Endothelial cell of umbilical vein (primary cell): ENCODE measurements at regions not wholly inside any gene's neighbourhood (a gene's known extent, or its start where the extent isn't known, plus 50 kb on each side); places are given as distances from the start of the nearest gene placed in this dataset.

Source experiments
- BruUV-seq: library from RNA; stranded (reverse); fragments of 400-500 nt; replicated peaks from 2 replicates; lab custom pipeline; 2021; lab: Mats Ljungman, UMichigan
- CTCF ChIA-PET: fragments of 300-600, 350-600 bp; sonication (Branson Sonifier 250); formaldehyde crosslinking; loops from one replicate; lab custom pipeline; 2021; ENCODE audit warnings: antibody characterized with exemption, inconsistent platforms; lab: Charles Lee
- POLR2A ChIA-PET: fragments of 300-600, 350-600 bp; sonication (Branson Sonifier 250); formaldehyde crosslinking; loops from one replicate; lab custom pipeline; 2021; ENCODE audit warnings: antibody characterized with exemption, inconsistent platforms; lab: Charles Lee
- DNase-seq: peaks from one replicate; pipeline ENCODE4 v3.0.0-alpha.2; 2011; ENCODE audit warnings: low read depth, low spot score
- FAIRE-seq: peaks from 2 replicates; lab custom pipeline; 2011; peaks lifted over from hg19 to GRCh38; lab: Jason Lieb, UNC
- H2AFZ ChIP-seq: 2 replicates; pipeline ENCODE4 v1.6.0; 2012; ENCODE audit warnings: low read depth, low read length, control low read depth, inconsistent platforms
- H3K27ac ChIP-seq: 2 replicates; pipeline ENCODE4 v1.5.1; 2011; ENCODE audit warnings: low read depth, mild to moderate bottlenecking, control low read depth, low read length, moderate library complexity; ENCODE audit not compliant: insufficient read depth
- H3K27me3 ChIP-seq, 2 experiments: 2 replicates each; pipeline versions ENCODE4 v1.6.0 to v1.6.1; 2011; ENCODE audit warnings: low read length in 2 of 2, mixed read lengths in 1 of 2; ENCODE audit not compliant: control insufficient read depth in 2 of 2, insufficient read depth in 2 of 2
- H3K36me3 ChIP-seq, 2 experiments: 2 replicates in 1 of 2; 3 replicates in 1 of 2; pipeline ENCODE4 v1.5.1; 2011; ENCODE audit warnings: low read length in 2 of 2, mild to moderate bottlenecking in 1 of 2, moderate library complexity in 1 of 2; ENCODE audit not compliant: control insufficient read depth in 2 of 2, insufficient read depth in 2 of 2; ENCODE audit errors: extremely low read depth in 1 of 2
- H3K4me1 ChIP-seq: 3 replicates; pipeline ENCODE4 v1.5.1; 2011; ENCODE audit warnings: mild to moderate bottlenecking, low read length; ENCODE audit not compliant: control insufficient read depth, insufficient read depth; ENCODE audit errors: extremely low read depth
- H3K4me2 ChIP-seq: 2 replicates; pipeline ENCODE4 v1.6.1; 2011; ENCODE audit warnings: low read length, control low read depth, mixed read lengths; ENCODE audit not compliant: insufficient read depth
- H3K4me3 ChIP-seq, 3 experiments: fragments of 200-600 bp in 1 of 3; sonication (generic), shearing (Covaris generic) in 1 of 3; replicated peaks in 1 of 3; 2 replicates each; pipeline ENCODE4 v1.5.1; 2011 to 2016; ENCODE audit warnings: control low read depth in 3 of 3, low read length in 3 of 3, mild to moderate bottlenecking in 2 of 3, inconsistent platforms in 1 of 3, low read depth in 1 of 3, moderate library complexity in 1 of 3; ENCODE audit not compliant: insufficient read depth in 1 of 3
- H3K79me2 ChIP-seq: 2 replicates; pipeline ENCODE4 v1.6.0; 2012; ENCODE audit warnings: low read length, inconsistent platforms; ENCODE audit not compliant: control insufficient read depth, insufficient read depth
- H3K9ac ChIP-seq: replicated peaks from 2 replicates; pipeline ENCODE3; 2011; ENCODE audit warnings: low read length, control low read depth; ENCODE audit not compliant: insufficient read depth; ENCODE audit errors: extremely low read depth
- H3K9me1 ChIP-seq: replicated peaks from 3 replicates; pipeline ENCODE4 v1.6.0; 2011; ENCODE audit warnings: mild to moderate bottlenecking, low read length; ENCODE audit not compliant: control insufficient read depth, insufficient read depth; ENCODE audit errors: extremely low read depth
- H3K9me3 ChIP-seq: replicated peaks from 2 replicates; pipeline ENCODE4 v1.5.1; 2012; ENCODE audit warnings: low read length, inconsistent platforms; ENCODE audit not compliant: control insufficient read depth, insufficient read depth
- H4K20me1 ChIP-seq: replicated peaks from 2 replicates; pipeline ENCODE3; 2011; ENCODE audit warnings: mild to moderate bottlenecking, low read length; ENCODE audit not compliant: control insufficient read depth, insufficient read depth; ENCODE audit errors: extremely low read depth
- CTCF ChIP-seq, 2 donors: IDR thresholded peaks; 1 replicate in 1 of 2; 2 replicates in 1 of 2; pipeline ENCODE4 v1.5.1; 2011; ENCODE audit warnings: low read length in 2 of 2, mild to moderate bottlenecking in 2 of 2, moderate library complexity in 2 of 2, control low read depth in 1 of 2, inconsistent platforms in 1 of 2, low read depth in 1 of 2; ENCODE audit not compliant: insufficient read depth in 1 of 2; ENCODE audit errors: extremely low read depth in 1 of 2
- EZH2 ChIP-seq: IDR thresholded peaks from 2 replicates; pipeline ENCODE4 v1.6.1; 2012; ENCODE audit warnings: borderline replicate concordance, low read depth, mild to moderate bottlenecking, moderate library complexity, low read length, inconsistent platforms; ENCODE audit not compliant: severe bottlenecking
- FOS ChIP-seq: IDR thresholded peaks from 2 replicates; pipeline ENCODE4 v1.6.1; 2011; ENCODE audit warnings: mild to moderate bottlenecking, low read length, moderate library complexity, borderline replicate concordance; ENCODE audit not compliant: insufficient read depth
- GATA2 ChIP-seq: IDR thresholded peaks from 2 replicates; pipeline ENCODE4 v1.7.0; 2011; ENCODE audit warnings: low read depth, mild to moderate bottlenecking, moderate library complexity, mixed read lengths, low read length; ENCODE audit not compliant: insufficient read length, insufficient read depth
- JUN ChIP-seq: IDR thresholded peaks from 2 replicates; pipeline ENCODE4 v1.6.1; 2011; ENCODE audit warnings: borderline replicate concordance, low read depth; ENCODE audit not compliant: insufficient read length, insufficient read depth
- POLR2A ChIP-seq: IDR thresholded peaks from 2 replicates; pipeline ENCODE4 v1.6.1; 2012; ENCODE audit warnings: low read depth, mild to moderate bottlenecking, control low read depth, low read length
- dilution Hi-C: fragments of 300-500 bp; cut with MboI; formaldehyde crosslinking; loops from one replicate; pipeline ENCODE4 v1.15.0; 2019; ENCODE audit warnings: low sequenced_read_pairs; ENCODE audit not compliant: extremely low pct_ligation_motif_present
- intact Hi-C: fragments of 100-400 bp; cut with micrococcal nuclease; formaldehyde crosslinking; loops from one replicate; pipeline ENCODE4 v1.10.0; 2022

DNA sequence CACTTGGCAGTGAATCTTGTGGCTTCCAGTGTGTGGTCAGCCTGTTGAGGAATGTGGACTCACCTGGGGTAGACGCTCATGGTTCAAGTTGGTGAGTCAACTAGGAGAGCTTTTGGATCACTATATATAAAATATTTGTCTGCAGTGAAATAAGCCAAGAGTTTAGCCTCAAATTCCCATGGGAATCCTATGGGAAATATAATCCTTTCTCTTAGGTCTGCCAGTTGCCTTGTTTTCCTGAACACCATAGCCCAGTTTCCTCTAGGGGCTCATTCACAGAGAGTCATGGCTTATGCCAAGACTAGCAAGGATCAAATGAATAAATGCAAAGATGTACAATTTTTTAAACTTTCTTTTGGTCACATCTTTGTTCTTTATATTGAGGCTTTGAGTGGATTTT, 100.1 kb upstream of the NPHP3 start:
- DNase-seq (no peak), FAIRE-seq (no peak)
- no peak overlapping the region for H2AFZ ChIP-seq
- H3K9ac ChIP-seq = no peak overlapping the region
- no peaks in the 10 kb centered on the region for H3K9me1 ChIP-seq
- no peaks in the 10 kb centered on the region for H3K36me3 ChIP-seq
- TF ChIP-seq POLR2A = no peak
- TF ChIP-seq CTCF (IDR thresholded peaks at IDR 0.05; ENCODE audit: extremely low read depth in 1 of 2, insufficient read depth in 1 of 2, low read depth in 1 of 2, low read length in 2 of 2) = no peak
- H3K79me2 ChIP-seq = no peaks in the 10 kb centered on the region
- no peak overlapping the region for H3K4me3 ChIP-seq
- ChIA-PET CTCF (no interaction called here), POLR2A (no interaction called here)
- H3K4me1 ChIP-seq = no peaks in the 10 kb centered on the region
- no TSS peak for BruUV-seq
- H3K4me2 ChIP-seq = no peak overlapping the region
- intact Hi-C loops (no loop called here), dilution Hi-C loops (no loop called here)
- H3K27me3 ChIP-seq = no peaks in the 10 kb centered on the region
- no peaks in the 10 kb centered on the region for H4K20me1 ChIP-seq
- no peaks in the 10 kb centered on the region for H3K9me3 ChIP-seq
- no peak overlapping the region for H3K27ac ChIP-seq

GRCh38 chr3:132821314-132821713, 99.1 kb upstream of the NPHP3 start:
- Histone ChIP-seq H3K4me2 (no peak overlapping the region), H3K4me3 (no peak overlapping the region), H3K9me3 (no peaks in the 10 kb centered on the region), H3K9ac (no peak overlapping the region), H3K79me2 (no peaks in the 10 kb centered on the region), H3K27ac (no peak overlapping the region), H3K9me1 (no peaks in the 10 kb centered on the region), H2AFZ (no peak overlapping the region), H3K36me3 (no peaks in the 10 kb centered on the region), H4K20me1 (no peaks in the 10 kb centered on the region), H3K4me1 (no peaks in the 10 kb centered on the region), H3K27me3 (no peaks in the 10 kb centered on the region)
- intact Hi-C loops (no loop called here), dilution Hi-C loops (no loop called here)
- POLR2A ChIA-PET = no interaction called here
- TF ChIP-seq GATA2 (no peak), JUN (no peak), EZH2 (no peak), FOS (no peak)
- FAIRE-seq (no peak), DNase-seq (no peak)
- CTCF ChIA-PET = no interaction called here
- no TSS peak for BruUV-seq
